Endothelial cell of umbilical vein (primary cell): ENCODE measurements at regions not wholly inside any gene's neighbourhood (a gene's known extent, or its start where the extent isn't known, plus 50 kb on each side); places are given as distances from the start of the nearest gene placed in this dataset.

Experiments
- BruUV-seq: library from RNA; stranded (reverse); fragments of 400-500 nt; replicated peaks from 2 replicates; lab custom pipeline; 2021; lab: Mats Ljungman, UMichigan
- CTCF ChIA-PET: fragments of 300-600, 350-600 bp; sonication (Branson Sonifier 250); formaldehyde crosslinking; loops from one replicate; lab custom pipeline; 2021; ENCODE audit warnings: antibody characterized with exemption, inconsistent platforms; lab: Charles Lee
- POLR2A ChIA-PET: fragments of 300-600, 350-600 bp; sonication (Branson Sonifier 250); formaldehyde crosslinking; loops from one replicate; lab custom pipeline; 2021; ENCODE audit warnings: antibody characterized with exemption, inconsistent platforms; lab: Charles Lee
- DNase-seq: peaks from one replicate; pipeline ENCODE4 v3.0.0-alpha.2; 2011; ENCODE audit warnings: low read depth, low spot score
- FAIRE-seq: peaks from 2 replicates; lab custom pipeline; 2011; peaks lifted over from hg19 to GRCh38; lab: Jason Lieb, UNC
- H2AFZ ChIP-seq: 2 replicates; pipeline ENCODE4 v1.6.0; 2012; ENCODE audit warnings: low read depth, low read length, control low read depth, inconsistent platforms
- H3K27ac ChIP-seq: 2 replicates; pipeline ENCODE4 v1.5.1; 2011; ENCODE audit warnings: low read depth, mild to moderate bottlenecking, control low read depth, low read length, moderate library complexity; ENCODE audit not compliant: insufficient read depth
- H3K27me3 ChIP-seq, 2 experiments: 2 replicates each; pipeline versions ENCODE4 v1.6.0 to v1.6.1; 2011; ENCODE audit warnings: low read length in 2 of 2, mixed read lengths in 1 of 2; ENCODE audit not compliant: control insufficient read depth in 2 of 2, insufficient read depth in 2 of 2
- H3K36me3 ChIP-seq, 2 experiments: 2 replicates in 1 of 2; 3 replicates in 1 of 2; pipeline ENCODE4 v1.5.1; 2011; ENCODE audit warnings: low read length in 2 of 2, mild to moderate bottlenecking in 1 of 2, moderate library complexity in 1 of 2; ENCODE audit not compliant: control insufficient read depth in 2 of 2, insufficient read depth in 2 of 2; ENCODE audit errors: extremely low read depth in 1 of 2
- H3K4me1 ChIP-seq: 3 replicates; pipeline ENCODE4 v1.5.1; 2011; ENCODE audit warnings: mild to moderate bottlenecking, low read length; ENCODE audit not compliant: control insufficient read depth, insufficient read depth; ENCODE audit errors: extremely low read depth
- H3K4me2 ChIP-seq: 2 replicates; pipeline ENCODE4 v1.6.1; 2011; ENCODE audit warnings: low read length, control low read depth, mixed read lengths; ENCODE audit not compliant: insufficient read depth
- H3K4me3 ChIP-seq, 3 experiments: fragments of 200-600 bp in 1 of 3; sonication (generic), shearing (Covaris generic) in 1 of 3; replicated peaks in 1 of 3; 2 replicates each; pipeline ENCODE4 v1.5.1; 2011 to 2016; ENCODE audit warnings: control low read depth in 3 of 3, low read length in 3 of 3, mild to moderate bottlenecking in 2 of 3, inconsistent platforms in 1 of 3, low read depth in 1 of 3, moderate library complexity in 1 of 3; ENCODE audit not compliant: insufficient read depth in 1 of 3
- H3K79me2 ChIP-seq: 2 replicates; pipeline ENCODE4 v1.6.0; 2012; ENCODE audit warnings: low read length, inconsistent platforms; ENCODE audit not compliant: control insufficient read depth, insufficient read depth
- H3K9ac ChIP-seq: replicated peaks from 2 replicates; pipeline ENCODE3; 2011; ENCODE audit warnings: low read length, control low read depth; ENCODE audit not compliant: insufficient read depth; ENCODE audit errors: extremely low read depth
- H3K9me1 ChIP-seq: replicated peaks from 3 replicates; pipeline ENCODE4 v1.6.0; 2011; ENCODE audit warnings: mild to moderate bottlenecking, low read length; ENCODE audit not compliant: control insufficient read depth, insufficient read depth; ENCODE audit errors: extremely low read depth
- H3K9me3 ChIP-seq: replicated peaks from 2 replicates; pipeline ENCODE4 v1.5.1; 2012; ENCODE audit warnings: low read length, inconsistent platforms; ENCODE audit not compliant: control insufficient read depth, insufficient read depth
- H4K20me1 ChIP-seq: replicated peaks from 2 replicates; pipeline ENCODE3; 2011; ENCODE audit warnings: mild to moderate bottlenecking, low read length; ENCODE audit not compliant: control insufficient read depth, insufficient read depth; ENCODE audit errors: extremely low read depth
- CTCF ChIP-seq, 2 donors: IDR thresholded peaks; 1 replicate in 1 of 2; 2 replicates in 1 of 2; pipeline ENCODE4 v1.5.1; 2011; ENCODE audit warnings: low read length in 2 of 2, mild to moderate bottlenecking in 2 of 2, moderate library complexity in 2 of 2, control low read depth in 1 of 2, inconsistent platforms in 1 of 2, low read depth in 1 of 2; ENCODE audit not compliant: insufficient read depth in 1 of 2; ENCODE audit errors: extremely low read depth in 1 of 2
- EZH2 ChIP-seq: IDR thresholded peaks from 2 replicates; pipeline ENCODE4 v1.6.1; 2012; ENCODE audit warnings: borderline replicate concordance, low read depth, mild to moderate bottlenecking, moderate library complexity, low read length, inconsistent platforms; ENCODE audit not compliant: severe bottlenecking
- FOS ChIP-seq: IDR thresholded peaks from 2 replicates; pipeline ENCODE4 v1.6.1; 2011; ENCODE audit warnings: mild to moderate bottlenecking, low read length, moderate library complexity, borderline replicate concordance; ENCODE audit not compliant: insufficient read depth
- GATA2 ChIP-seq: IDR thresholded peaks from 2 replicates; pipeline ENCODE4 v1.7.0; 2011; ENCODE audit warnings: low read depth, mild to moderate bottlenecking, moderate library complexity, mixed read lengths, low read length; ENCODE audit not compliant: insufficient read length, insufficient read depth
- JUN ChIP-seq: IDR thresholded peaks from 2 replicates; pipeline ENCODE4 v1.6.1; 2011; ENCODE audit warnings: borderline replicate concordance, low read depth; ENCODE audit not compliant: insufficient read length, insufficient read depth
- MAX ChIP-seq: IDR thresholded peaks from 2 replicates; pipeline ENCODE4 v1.6.1; 2011; ENCODE audit not compliant: insufficient read depth, insufficient read length
- MYC ChIP-seq: IDR thresholded peaks from one replicate; pipeline ENCODE4 v1.6.1; 2011; ENCODE audit warnings: mild to moderate bottlenecking, low read depth, low read length
- POLR2A ChIP-seq: IDR thresholded peaks from 2 replicates; pipeline ENCODE4 v1.6.1; 2012; ENCODE audit warnings: low read depth, mild to moderate bottlenecking, control low read depth, low read length
- POLR2AphosphoS5 ChIP-seq: IDR thresholded peaks from 2 replicates; pipeline ENCODE4 v1.6.1; 2012; ENCODE audit warnings: low read depth, mild to moderate bottlenecking, control low read depth, low read length, moderate library complexity; ENCODE audit not compliant: insufficient read depth
- dilution Hi-C: fragments of 300-500 bp; cut with MboI; formaldehyde crosslinking; loops from one replicate; pipeline ENCODE4 v1.15.0; 2019; ENCODE audit warnings: low sequenced_read_pairs; ENCODE audit not compliant: extremely low pct_ligation_motif_present
- intact Hi-C: fragments of 100-400 bp; cut with micrococcal nuclease; formaldehyde crosslinking; loops from one replicate; pipeline ENCODE4 v1.10.0; 2022

GRCh38 chr2:45123521-45124191, 114.4 kb upstream of the SIX2 start:
- Histone ChIP-seq H3K9ac (no peak overlapping the region), H2AFZ (no peak overlapping the region), H3K27me3 (no peaks in the 10 kb centered on the region), H3K36me3 (no peaks in the 10 kb centered on the region), H4K20me1 (no peaks in the 10 kb centered on the region), H3K4me1 (peaks cover 8% of the 10 kb centered on the region), H3K79me2 (no peaks in the 10 kb centered on the region), H3K27ac (no peak overlapping the region), H3K9me1 (no peaks in the 10 kb centered on the region), H3K9me3 (no peaks in the 10 kb centered on the region), H3K4me3 (no peak overlapping the region), H3K4me2 (no peak overlapping the region)
- intact Hi-C loops (no loop called here), dilution Hi-C loops (no loop called here)
- no peak for FAIRE-seq
- no peak for DNase-seq
- ChIA-PET POLR2A (no interaction called here), CTCF (no interaction called here)
- TF ChIP-seq GATA2 (no peak), MAX (no peak), POLR2A (no peak), POLR2AphosphoS5 (no peak), CTCF (IDR thresholded peaks at IDR 0.05; ENCODE audit: extremely low read depth in 1 of 2, insufficient read depth in 1 of 2, low read depth in 1 of 2, low read length in 2 of 2) (no peak), MYC (no peak), JUN (no peak), EZH2 (no peak), FOS (no peak)
- BruUV-seq, result no TSS peak
